ACHN (cell line): ENCODE measurements at regions not wholly inside any gene's neighbourhood (a gene's known extent, or its start where the extent isn't known, plus 50 kb on each side); places are given as distances from the start of the nearest gene placed in this dataset.
"Not testable (repeated sequence)": the region's sequence is repeated elsewhere in the genome, so short reads cannot be mapped to it uniquely, and the experiment has no call there.

Source experiments
- DNase-seq: peaks from one replicate; pipeline ENCODE4 v3.0.0-alpha.2; 2015
- in situ Hi-C: cut with HindIII; loops from 2 replicates; pipeline ENCODE4 v1.10.0; 2017; ENCODE audit warnings: low sequenced_read_pairs, low pct_ligation_motif_present, low pct_unique_long_range_greater_than_20kb

DNA sequence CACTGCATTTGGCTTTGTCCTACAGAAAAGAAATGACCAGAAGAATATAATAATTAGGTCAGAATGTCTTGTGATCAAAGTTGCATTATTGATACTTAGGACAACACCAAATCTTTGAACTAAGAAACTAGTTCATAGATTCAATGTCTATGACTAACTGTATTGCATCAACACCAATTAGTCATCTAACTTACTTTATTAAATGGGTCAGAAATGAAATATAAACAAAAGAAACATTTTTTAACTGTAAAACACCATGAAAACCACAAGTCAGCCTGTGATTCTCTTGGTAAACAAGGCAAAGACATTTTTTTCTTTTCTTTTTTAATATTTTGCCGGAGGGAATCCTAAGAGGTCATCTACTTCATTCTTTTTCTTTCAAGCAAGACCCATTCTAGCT lies 114.1 kb upstream of the HDDC2 start:
- no peak for DNase-seq
- in situ Hi-C loops, result no loop called here

DNA sequence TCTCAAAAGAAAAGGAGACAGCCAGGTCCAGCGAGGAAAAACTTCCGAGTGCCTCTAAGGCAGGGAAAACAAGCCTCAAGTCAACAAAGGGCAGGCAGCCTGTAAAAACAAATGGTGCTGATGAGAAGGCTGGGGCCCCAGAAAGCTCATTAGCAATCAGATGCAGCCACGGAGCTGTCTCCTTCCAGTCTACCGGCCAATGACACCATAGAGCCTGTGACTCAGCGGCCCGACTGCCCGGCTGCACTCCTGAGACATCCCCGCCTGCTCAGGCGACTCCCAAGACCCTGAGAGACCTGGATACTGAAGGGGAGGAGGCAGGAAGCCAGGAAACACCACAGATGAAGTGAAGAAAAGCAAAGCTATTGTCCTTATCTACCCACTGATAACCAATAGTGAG lies 120.1 kb upstream of the HDDC2 start:
- in situ Hi-C loops, result no loop called here
- DNase-seq, result no peak

DNA sequence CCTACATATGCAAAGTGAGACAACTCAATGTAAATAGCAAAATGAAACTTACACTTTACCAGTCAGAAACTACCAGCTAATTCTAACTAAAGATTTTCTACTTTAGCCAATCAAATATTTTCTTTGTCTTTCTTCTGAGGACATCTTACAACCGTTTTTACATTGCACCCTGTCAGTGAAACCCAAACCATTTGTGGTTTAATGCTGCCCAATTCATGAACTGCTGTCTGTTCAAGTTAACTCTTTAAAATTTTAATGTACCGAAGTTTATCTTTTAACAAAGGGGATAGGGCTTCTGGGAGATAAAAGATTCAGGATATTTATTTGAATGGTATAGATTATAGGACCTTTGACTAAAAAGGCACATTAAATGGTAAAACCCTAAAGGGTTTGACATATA lies 121.3 kb upstream of the HDDC2 start:
- DNase-seq, result no peak

GRCh38 chr6:125431971-125432370 lies 130.2 kb upstream of the HDDC2 start:
- no peak for DNase-seq
- in situ Hi-C loops, result no loop called here

More for the DNA sequence above, 121.3 kb upstream of the HDDC2 start:
- in situ Hi-C loops, result no loop called here

GRCh38 chr6:125432963-125433362 lies 131.2 kb upstream of the HDDC2 start:
- DNase-seq, result no peak
- in situ Hi-C loops, result no loop called here

DNA sequence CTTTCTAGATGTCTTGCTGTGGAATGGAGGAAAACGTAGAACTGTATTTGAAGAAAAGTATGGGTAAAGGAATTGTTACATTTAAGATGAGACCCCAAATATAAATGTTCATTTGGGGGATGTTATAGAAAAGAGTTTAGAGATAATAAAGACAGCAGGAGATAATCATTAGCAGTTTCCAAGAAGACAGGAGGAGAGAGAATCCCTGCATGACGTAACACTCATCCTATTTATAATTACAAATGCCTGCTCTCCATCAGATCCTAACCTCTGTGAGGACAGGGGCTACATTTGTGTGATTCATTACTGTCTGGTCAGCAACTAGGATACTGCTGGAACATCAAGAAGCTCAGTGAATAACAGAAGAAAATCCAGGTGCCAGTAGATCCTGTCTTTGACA lies 133.0 kb upstream of the HDDC2 start:
- in situ Hi-C loops, result no loop called here
- DNase-seq, result no peak

- no peak for DNase-seq
- in situ Hi-C loops, result no loop called here
These were observed 137.7 kb upstream of the HDDC2 start for GRCh38 chr6:125439512-125439911.

GRCh38 chr6:125444006-125444923 lies 142.5 kb upstream of the HDDC2 start:
- DNase-seq, result no peak
- in situ Hi-C loops, result no loop called here

DNA sequence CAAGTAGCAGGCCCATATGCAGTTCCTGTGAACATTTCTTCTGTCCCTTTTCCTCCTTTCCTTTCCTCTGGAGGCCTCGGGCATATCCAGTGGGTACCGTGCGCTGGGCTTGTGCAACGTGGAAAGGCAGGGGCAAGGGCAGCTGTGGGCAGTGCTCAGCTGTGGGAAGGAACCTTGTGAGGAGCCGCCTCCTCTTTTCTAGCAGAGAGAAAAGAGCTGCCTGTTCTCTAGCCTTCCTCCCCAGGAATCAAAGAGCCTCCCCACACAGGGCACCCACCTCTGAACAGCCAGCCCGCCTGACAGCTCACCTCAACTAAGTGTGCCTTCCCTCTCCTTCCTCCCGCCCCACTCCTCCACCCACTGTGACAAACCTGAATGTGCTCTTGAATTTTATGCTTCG lies 143.3 kb upstream of the HDDC2 start:
- no peak for DNase-seq
- in situ Hi-C loops, result no loop called here

DNA sequence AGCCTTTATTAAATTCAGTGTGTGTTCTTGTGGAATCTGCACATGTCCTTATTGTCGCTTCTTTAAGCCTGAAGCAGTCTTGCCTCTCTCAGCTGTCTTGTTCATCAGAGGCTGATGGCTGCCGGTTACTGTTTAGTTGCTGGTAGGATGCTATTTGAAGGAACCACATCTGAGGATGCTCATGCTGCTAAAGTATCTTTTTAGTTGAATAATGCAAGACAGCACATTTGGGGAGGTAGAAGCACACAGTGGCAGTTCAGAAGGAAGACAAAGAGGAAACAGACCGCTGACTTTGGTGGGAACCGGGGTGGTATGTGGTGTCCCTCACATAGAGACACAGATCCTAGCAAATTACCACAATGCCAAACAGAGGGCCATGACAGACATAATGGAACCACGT lies 144.2 kb upstream of the HDDC2 start:
- DNase-seq, result no peak
- in situ Hi-C loops, result no loop called here

DNA sequence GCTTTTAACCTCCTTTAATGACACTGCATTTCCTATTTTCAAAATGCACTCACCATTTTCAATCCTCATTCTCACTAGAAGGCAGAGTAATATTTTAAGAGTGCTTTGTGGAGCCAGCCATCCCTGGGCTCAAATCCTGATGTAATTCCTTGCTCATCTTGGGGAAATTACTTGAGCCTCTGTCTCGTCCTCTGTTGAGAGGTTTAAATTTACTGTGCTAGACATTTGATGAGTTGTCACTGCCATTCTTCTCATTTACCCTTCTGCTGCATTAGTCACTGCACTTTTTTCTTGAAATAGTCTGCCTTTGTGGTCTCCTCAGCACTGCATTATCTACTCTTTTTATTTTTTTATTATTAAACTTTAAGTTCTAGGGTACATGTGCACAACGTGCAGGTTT lies 150.0 kb upstream of the HDDC2 start:
- no peak for DNase-seq
- in situ Hi-C loops, result no loop called here

GRCh38 chr6:125453516-125453915 lies 151.7 kb upstream of the HDDC2 start:
- DNase-seq, result no peak
- in situ Hi-C loops, result no loop called here

- no peak for DNase-seq
- in situ Hi-C loops, result no loop called here
These were observed 152.6 kb upstream of the HDDC2 start for GRCh38 chr6:125454351-125454750.

DNA sequence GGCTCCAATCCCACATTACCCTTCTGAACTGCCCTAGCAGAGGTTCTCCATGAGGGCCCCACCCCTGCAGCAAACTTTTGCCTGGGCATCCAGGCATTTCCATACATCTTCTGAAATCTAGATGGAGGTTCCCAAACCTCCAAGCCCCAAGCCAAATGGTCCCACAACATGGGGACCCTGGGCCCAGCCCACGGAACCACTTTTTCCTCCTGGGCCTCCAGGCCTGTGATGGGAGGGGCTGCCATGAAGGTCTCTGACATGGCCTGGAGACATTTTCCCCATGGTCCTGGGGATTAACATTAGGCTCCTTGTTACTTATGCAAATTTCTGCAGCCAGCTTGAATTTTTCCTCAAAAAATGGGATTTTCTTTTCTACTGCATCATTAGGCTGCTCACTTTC lies 156.7 kb upstream of the HDDC2 start:
- DNase-seq, in situ Hi-C loops: not testable (repeated sequence)

- in situ Hi-C loops, DNase-seq: not testable (repeated sequence)
These were observed 163.6 kb upstream of the HDDC2 start for GRCh38 chr6:125465332-125465731.

DNA sequence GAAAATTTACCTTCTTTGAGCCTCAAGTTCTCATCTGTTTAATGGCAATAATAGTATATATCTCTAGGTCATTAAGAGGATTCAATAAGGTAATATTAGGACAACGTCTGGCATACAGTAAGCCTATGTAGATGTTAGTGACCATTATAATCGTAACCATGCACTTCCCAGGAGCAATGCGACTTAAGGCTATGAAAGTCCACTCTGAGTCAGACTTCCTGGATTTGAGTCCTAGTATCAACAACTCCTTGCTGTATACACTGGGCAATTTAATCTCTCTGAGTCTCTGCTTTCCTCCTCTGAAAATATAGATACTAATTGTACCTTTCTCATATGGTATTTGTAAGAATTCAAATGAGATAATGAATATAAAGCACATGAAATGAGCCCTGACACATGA lies 168.1 kb upstream of the HDDC2 start:
- no peak for DNase-seq
- in situ Hi-C loops, result no loop called here

DNA sequence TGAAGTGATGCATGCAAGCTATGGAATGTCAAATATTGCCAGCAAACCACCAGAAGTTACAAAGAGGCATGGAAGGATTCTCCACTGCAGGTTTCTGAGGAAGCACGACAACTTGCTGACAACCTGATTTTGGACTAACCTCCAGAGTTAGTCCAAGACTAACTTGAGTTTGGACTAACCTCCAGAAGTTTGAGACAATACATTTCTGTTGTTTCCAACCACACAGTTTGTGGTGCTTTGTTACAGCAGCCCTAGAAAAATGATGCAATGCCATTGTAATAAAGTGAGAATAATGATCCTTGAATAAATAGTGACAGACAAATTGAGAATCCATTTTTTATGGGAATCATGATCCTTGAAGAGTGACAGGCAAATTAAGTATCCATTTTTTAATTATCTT lies 169.9 kb upstream of the HDDC2 start:
- DNase-seq, result no peak
- in situ Hi-C loops, result no loop called here

DNA sequence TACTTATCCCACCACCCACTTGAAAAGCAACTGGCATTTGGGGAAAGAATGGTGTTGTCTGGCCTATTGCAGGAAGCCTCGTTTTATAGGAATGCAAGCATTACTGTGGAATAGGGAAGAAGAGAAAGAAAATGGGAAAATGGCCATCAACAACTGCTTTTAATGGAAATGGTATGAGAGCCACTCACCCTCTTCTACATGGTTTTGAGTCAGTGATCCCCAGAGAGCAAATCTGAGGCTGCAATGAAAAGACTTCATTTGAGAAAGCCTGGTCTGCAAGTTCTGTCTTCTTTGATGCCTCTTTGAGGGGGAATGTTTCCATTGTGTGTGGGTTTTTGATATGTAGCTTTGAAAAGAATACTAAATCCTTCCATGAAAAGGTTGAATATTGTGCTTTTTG lies 172.3 kb upstream of the HDDC2 start:
- no peak for DNase-seq
- in situ Hi-C loops, result no loop called here

GRCh38 chr6:125477156-125477555 lies 175.4 kb upstream of the HDDC2 start:
- in situ Hi-C loops, result no loop called here
- no peak for DNase-seq

DNA sequence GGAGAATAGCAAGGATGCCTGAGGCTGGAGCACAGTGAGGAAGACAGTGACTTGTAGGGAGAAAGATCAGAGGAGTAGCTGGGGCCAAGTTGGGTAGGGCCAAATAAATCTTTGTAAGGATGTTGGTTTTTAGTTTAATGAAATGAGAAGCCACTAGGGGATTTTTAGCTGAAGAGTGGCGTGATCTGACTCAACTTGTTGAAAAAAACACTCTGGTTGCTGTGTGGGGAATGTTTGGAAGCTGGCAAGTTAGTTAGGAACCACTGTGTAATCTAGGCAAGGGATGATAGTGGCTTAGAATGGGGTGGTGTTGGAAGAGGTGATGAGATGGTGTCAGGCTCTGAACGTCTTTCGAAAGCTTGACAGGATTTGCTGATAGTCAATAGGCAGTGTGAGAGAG lies 176.1 kb upstream of the HDDC2 start:
- no peak for DNase-seq
- in situ Hi-C loops, result no loop called here
